ENCODE measurements at regions not wholly inside any gene's neighbourhood (a gene's known extent, or its start where the extent isn't known, plus 50 kb on each side); places are given as distances from the start of the nearest gene placed in this dataset.

DNA sequence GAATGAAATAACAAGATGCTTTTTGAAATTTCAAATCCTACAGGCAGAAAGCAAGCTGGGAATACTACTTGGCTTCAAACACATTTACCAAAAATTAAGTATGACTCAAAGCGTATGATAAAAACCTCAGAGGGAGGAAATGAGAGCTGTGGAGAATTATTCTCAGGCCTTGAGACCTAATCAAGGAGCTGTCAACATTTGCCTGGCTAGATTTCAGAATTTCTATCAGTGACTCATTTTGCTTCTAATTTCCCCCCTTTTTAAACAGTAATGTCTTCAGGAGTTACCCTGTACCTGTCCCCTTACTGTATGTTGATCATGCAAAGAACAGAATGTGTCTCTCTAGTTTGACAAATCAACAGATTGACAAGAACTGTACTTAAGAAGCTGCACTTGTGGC lies 1324.5 kb upstream of the DDX18 start:
- TF ChIP-seq, protein P1, sequence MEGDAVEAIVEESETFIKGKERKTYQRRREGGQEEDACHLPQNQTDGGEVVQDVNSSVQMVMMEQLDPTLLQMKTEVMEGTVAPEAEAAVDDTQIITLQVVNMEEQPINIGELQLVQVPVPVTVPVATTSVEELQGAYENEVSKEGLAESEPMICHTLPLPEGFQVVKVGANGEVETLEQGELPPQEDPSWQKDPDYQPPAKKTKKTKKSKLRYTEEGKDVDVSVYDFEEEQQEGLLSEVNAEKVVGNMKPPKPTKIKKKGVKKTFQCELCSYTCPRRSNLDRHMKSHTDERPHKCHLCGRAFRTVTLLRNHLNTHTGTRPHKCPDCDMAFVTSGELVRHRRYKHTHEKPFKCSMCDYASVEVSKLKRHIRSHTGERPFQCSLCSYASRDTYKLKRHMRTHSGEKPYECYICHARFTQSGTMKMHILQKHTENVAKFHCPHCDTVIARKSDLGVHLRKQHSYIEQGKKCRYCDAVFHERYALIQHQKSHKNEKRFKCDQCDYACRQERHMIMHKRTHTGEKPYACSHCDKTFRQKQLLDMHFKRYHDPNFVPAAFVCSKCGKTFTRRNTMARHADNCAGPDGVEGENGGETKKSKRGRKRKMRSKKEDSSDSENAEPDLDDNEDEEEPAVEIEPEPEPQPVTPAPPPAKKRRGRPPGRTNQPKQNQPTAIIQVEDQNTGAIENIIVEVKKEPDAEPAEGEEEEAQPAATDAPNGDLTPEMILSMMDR (optimal IDR thresholded peaks at IDR 0.05 in 1 of 3, IDR thresholded peaks at IDR 0.05 in 1 of 3, conservative IDR thresholded peaks at IDR 0.05 in 1 of 3; ENCODE audit: extremely low read depth in 1 of 3, insufficient read depth in 2 of 3, low read length in 3 of 3), result no peak
- no peak for TF ChIP-seq EZH2 (IDR thresholded peaks at IDR 0.05; ENCODE audit: low read length)
